Activated naive CD4-positive, alpha-beta T cell treated with anti-CD3 and anti-CD28 coated beads for 36 hours (primary cell): ENCODE measurements at regions not wholly inside any gene's neighbourhood (a gene's known extent, or its start where the extent isn't known, plus 50 kb on each side); places are given as distances from the start of the nearest gene placed in this dataset.

Experiments
- CTCF ChIA-PET: fragments of 350-600 bp; sonication (Branson Sonifier 250); formaldehyde crosslinking; loops from one replicate; lab custom pipeline; 2021; ENCODE audit warnings: antibody characterized with exemption; lab: Charles Lee
- DNase-seq: peaks from one replicate; pipeline ENCODE4 v3.0.0-alpha.2; 2020
- H3K27ac Mint-ChIP-seq: one replicate; pipeline ENCODE4 v1.8.0; 2021; ENCODE audit warnings: mild to moderate bottlenecking, mixed read lengths
- H3K27me3 Mint-ChIP-seq: one replicate; pipeline ENCODE4 v1.8.0; 2021; ENCODE audit warnings: low read depth, mixed read lengths
- H3K36me3 Mint-ChIP-seq: one replicate; pipeline ENCODE4 v1.8.0; 2021; ENCODE audit warnings: low read depth, mixed read lengths
- H3K4me1 Mint-ChIP-seq: one replicate; pipeline ENCODE4 v1.8.0; 2021; ENCODE audit warnings: low read depth, mixed read lengths
- H3K4me3 Mint-ChIP-seq: one replicate; pipeline ENCODE4 v1.8.0; 2021; ENCODE audit warnings: mild to moderate bottlenecking, moderate library complexity, mixed read lengths
- H3K9me3 Mint-ChIP-seq: one replicate; pipeline ENCODE4 v1.8.0; 2021; ENCODE audit warnings: mixed read lengths
- intact Hi-C: fragments of 100-400 bp; cut with micrococcal nuclease; formaldehyde crosslinking; loops from one replicate; pipeline ENCODE4 v1.15.1; 2023

DNA sequence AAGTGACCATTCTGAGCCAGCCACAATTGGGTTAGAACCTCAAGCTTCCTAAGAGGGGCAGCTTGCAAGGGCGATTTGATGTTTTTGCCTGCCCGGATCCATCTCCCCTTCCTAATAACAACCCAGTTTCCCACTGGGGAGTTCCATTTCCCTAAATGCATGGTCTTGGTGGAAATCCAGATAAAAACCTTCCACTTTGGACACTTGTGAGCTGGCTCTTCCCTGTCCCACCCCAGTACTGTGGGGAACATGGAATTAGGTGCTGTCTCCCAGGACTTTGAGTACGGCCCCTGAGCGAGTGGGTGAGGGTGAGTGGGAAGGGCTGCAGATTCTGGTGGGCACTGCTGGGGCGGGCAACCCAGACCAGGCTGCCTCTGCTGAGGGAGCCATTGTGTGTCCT, 122.3 kb downstream of the DDX1 start:
- Mint-ChIP-seq H3K4me3 (no peak overlapping the region), H3K27me3 (peaks cover 2% of the 10 kb centered on the region)
- CTCF ChIA-PET = no interaction called here

GRCh38 chr2:15714609-15715008, 122.9 kb downstream of the DDX1 start:
- Mint-ChIP-seq H3K36me3 (no peaks in the 10 kb centered on the region), H3K4me3 (no peak overlapping the region), H3K9me3 (no peaks in the 10 kb centered on the region), H3K27me3 (peaks cover 2% of the 10 kb centered on the region), H3K4me1 (no peaks in the 10 kb centered on the region), H3K27ac (no peak overlapping the region)
- intact Hi-C loops = no loop called here
- CTCF ChIA-PET = no interaction called here
- no peak for DNase-seq

More for the DNA sequence above, 122.3 kb downstream of the DDX1 start:
- Mint-ChIP-seq H3K9me3 (no peaks in the 10 kb centered on the region), H3K36me3 (no peaks in the 10 kb centered on the region), H3K4me1 (no peaks in the 10 kb centered on the region), H3K27ac (no peak overlapping the region)
- no peak for DNase-seq
- intact Hi-C loops = no loop called here

DNA sequence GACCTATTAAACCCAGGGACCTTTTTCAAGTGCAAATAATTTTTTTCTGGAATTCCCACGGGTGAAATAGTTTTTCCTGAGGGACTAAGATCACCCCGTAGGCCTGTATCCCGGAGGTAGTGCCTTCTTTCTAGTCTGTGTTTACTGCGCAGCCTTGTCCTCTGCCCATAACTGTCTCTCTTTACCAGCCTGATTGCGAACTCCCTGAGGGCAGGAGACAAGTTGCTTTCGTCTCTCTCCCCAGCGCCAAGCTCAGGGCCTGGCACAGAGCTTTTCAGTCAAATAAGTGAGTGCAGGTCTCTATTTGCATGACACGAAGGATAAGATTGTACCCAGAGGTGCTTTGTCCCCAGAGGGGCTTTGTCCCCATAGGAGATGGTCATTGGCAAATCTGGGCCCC, 123.9 kb downstream of the DDX1 start:
- no peak for DNase-seq
- Mint-ChIP-seq H3K4me3 (no peak overlapping the region), H3K27ac (no peak overlapping the region), H3K9me3 (no peaks in the 10 kb centered on the region), H3K27me3 (peaks cover 2% of the 10 kb centered on the region), H3K36me3 (no peaks in the 10 kb centered on the region), H3K4me1 (no peaks in the 10 kb centered on the region)
- CTCF ChIA-PET = no interaction called here
- intact Hi-C loops = no loop called here

DNA sequence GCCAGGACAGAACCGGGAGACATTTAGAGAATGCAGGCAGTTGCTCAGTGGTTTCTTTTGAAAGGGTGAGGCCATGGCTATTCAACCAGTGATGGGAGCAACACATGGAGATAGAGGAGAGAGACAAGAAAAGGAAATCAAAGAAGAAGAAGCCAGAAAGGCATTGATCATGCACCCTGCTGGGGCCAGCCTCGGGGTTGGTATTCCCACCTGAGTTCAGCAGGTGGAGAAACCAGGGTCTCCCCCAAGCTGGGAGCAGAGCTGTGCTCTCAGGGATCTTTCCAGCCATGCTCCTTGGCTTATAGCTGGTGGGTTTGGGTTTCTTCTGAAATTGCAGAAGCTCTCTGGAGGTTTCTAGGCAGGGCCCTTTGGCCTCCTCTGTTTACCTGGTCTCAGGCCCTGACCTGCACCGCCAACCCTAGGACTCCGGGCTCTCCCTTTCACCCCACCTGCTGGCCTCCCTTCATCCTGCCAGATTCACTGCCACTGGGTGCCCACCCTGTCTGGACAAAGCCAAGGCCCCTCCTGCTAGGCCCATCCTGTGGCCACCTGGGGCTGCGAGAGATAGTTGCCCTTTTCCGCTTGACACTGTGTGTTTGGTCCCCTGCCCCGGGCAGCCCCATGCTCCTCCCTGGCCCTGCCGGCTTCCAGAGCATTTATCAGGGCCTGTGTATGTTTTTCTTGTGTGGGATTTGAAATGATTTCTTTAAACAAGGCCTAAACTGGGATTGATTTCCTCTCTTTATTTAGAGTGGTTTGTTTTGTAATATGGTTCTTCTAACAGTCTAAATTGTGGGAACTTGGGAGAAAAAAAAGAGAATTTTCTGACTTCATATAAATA, 126.7 kb downstream of the DDX1 start:
- intact Hi-C loops = no loop called here
- DNase-seq = no peak
- no peaks in the 10 kb centered on the region for H3K4me1 Mint-ChIP-seq
- no peak overlapping the region for H3K27ac Mint-ChIP-seq
- no peaks in the 10 kb centered on the region for H3K9me3 Mint-ChIP-seq
- CTCF ChIA-PET = no interaction called here
- no peak overlapping the region for H3K4me3 Mint-ChIP-seq
- no peaks in the 10 kb centered on the region for H3K36me3 Mint-ChIP-seq
- no peaks in the 10 kb centered on the region for H3K27me3 Mint-ChIP-seq

DNA sequence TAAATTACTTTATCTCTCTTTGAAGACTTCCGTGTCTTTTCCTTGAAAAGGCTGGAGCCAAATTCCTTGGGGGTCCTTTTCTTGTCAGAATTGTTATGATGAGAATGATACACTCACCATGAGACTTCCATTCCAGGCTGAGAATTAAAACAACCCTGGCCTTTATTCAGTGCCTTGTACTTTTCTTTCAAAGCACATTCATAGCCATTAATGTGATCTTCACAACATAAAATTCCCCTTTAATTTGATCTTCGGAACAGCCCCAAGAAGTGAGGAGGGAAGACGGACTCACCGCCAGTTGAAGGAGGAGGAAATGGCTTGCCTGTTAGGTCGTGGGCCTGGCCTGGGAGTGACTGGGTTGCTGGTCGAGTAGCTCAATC, 127.3 kb downstream of the DDX1 start:
- H3K4me1 Mint-ChIP-seq = no peaks in the 10 kb centered on the region
- H3K36me3 Mint-ChIP-seq = no peaks in the 10 kb centered on the region
- H3K27ac Mint-ChIP-seq = no peak overlapping the region
- CTCF ChIA-PET = no interaction called here
- H3K4me3 Mint-ChIP-seq = no peak overlapping the region
- DNase-seq = no peak
- intact Hi-C loops = no loop called here
- H3K27me3 Mint-ChIP-seq = peaks cover 3% of the 10 kb centered on the region
- no peaks in the 10 kb centered on the region for H3K9me3 Mint-ChIP-seq

DNA sequence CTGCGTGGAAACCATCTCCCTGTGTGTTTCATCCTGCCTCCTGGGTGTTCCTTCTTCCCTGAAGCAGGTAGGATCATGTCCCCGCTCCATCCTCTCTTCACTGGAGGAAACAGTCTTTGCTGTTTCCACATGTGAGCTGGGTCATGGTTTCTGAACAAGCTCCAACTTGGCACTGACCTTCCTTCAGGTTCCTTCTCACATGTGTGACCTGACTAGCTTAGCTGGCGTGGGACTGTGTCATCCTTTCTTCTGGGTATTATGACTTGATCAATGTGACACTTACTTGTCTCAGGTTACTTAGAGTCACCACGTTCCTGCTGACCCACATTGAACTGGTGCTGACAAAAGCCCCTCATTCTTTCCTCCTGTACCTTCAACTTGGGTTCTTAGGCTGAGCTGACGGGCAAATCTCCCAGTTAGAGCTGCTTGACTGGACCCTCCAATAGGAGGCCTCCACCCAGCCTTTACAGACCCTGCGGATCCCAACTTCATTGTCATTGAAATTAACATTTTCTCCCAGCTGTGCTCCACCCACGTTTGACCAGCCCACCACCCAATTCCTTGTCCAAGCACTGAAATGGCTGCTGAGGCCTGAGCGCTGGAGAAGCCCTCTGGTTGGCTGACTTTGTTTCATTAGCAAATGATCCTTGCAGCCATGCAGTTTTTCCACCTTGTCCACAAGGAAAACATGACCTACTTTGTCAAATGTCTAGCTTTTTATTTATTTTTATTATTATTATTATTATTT, 128.1 kb downstream of the DDX1 start:
- CTCF ChIA-PET = no interaction called here
- intact Hi-C loops = no loop called here
- peaks cover 4% of the 10 kb centered on the region for H3K27me3 Mint-ChIP-seq
- no peaks in the 10 kb centered on the region for H3K9me3 Mint-ChIP-seq
- H3K36me3 Mint-ChIP-seq = no peaks in the 10 kb centered on the region
- no peak overlapping the region for H3K27ac Mint-ChIP-seq
- no peaks in the 10 kb centered on the region for H3K4me1 Mint-ChIP-seq
- no peak for DNase-seq
- no peak overlapping the region for H3K4me3 Mint-ChIP-seq

GRCh38 chr2:15720561-15721307, 129.1 kb downstream of the DDX1 start:
- no peak for DNase-seq
- H3K36me3 Mint-ChIP-seq = no peaks in the 10 kb centered on the region
- peaks cover 4% of the 10 kb centered on the region for H3K27me3 Mint-ChIP-seq
- H3K27ac Mint-ChIP-seq = no peak overlapping the region
- no peak overlapping the region for H3K4me3 Mint-ChIP-seq
- no peaks in the 10 kb centered on the region for H3K4me1 Mint-ChIP-seq
- CTCF ChIA-PET = no interaction called here
- H3K9me3 Mint-ChIP-seq = no peaks in the 10 kb centered on the region
- intact Hi-C loops = no loop called here

GRCh38 chr2:15721411-15722067, 129.9 kb downstream of the DDX1 start:
- Mint-ChIP-seq H3K4me3 (no peak overlapping the region), H3K4me1 (no peaks in the 10 kb centered on the region), H3K9me3 (no peaks in the 10 kb centered on the region), H3K27me3 (peaks cover 4% of the 10 kb centered on the region), H3K27ac (no peak overlapping the region), H3K36me3 (no peaks in the 10 kb centered on the region)
- DNase-seq = no peak
- intact Hi-C loops = no loop called here
- CTCF ChIA-PET = no interaction called here

- no peaks in the 10 kb centered on the region for H3K36me3 Mint-ChIP-seq
- CTCF ChIA-PET = no interaction called here
- H3K4me3 Mint-ChIP-seq = no peak overlapping the region
- DNase-seq = no peak
- H3K27me3 Mint-ChIP-seq = peaks cover 4% of the 10 kb centered on the region
- no peaks in the 10 kb centered on the region for H3K9me3 Mint-ChIP-seq
- no peak overlapping the region for H3K27ac Mint-ChIP-seq
- H3K4me1 Mint-ChIP-seq = no peaks in the 10 kb centered on the region
- intact Hi-C loops = no loop called here
These were observed 131.3 kb downstream of the DDX1 start for GRCh38 chr2:15722980-15723379.

DNA sequence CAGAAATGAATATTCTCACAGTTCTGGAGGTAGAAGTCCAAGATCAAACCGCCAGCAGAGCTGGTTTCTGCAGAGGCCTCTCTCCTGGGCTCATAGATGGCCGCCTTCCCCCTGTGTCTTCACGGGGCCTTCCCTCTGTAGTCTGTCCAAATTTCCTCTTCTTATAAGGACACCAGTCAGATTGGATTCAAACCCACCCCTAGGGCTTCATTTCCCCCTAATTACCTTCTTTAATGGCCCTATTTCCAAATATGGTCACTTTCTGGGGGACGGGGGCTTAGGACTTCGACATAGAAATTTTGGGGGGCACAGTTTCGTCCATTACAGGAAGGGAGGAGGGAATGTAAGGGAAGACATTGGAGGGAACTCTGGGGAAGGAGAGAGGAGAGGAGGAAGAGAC, 132.6 kb downstream of the DDX1 start:
- H3K4me3 Mint-ChIP-seq = no peak overlapping the region
- DNase-seq = no peak
- no peaks in the 10 kb centered on the region for H3K4me1 Mint-ChIP-seq
- peaks cover 4% of the 10 kb centered on the region for H3K27me3 Mint-ChIP-seq
- no peaks in the 10 kb centered on the region for H3K9me3 Mint-ChIP-seq
- intact Hi-C loops = no loop called here
- H3K36me3 Mint-ChIP-seq = no peaks in the 10 kb centered on the region
- H3K27ac Mint-ChIP-seq = no peak overlapping the region
- CTCF ChIA-PET = no interaction called here

DNA sequence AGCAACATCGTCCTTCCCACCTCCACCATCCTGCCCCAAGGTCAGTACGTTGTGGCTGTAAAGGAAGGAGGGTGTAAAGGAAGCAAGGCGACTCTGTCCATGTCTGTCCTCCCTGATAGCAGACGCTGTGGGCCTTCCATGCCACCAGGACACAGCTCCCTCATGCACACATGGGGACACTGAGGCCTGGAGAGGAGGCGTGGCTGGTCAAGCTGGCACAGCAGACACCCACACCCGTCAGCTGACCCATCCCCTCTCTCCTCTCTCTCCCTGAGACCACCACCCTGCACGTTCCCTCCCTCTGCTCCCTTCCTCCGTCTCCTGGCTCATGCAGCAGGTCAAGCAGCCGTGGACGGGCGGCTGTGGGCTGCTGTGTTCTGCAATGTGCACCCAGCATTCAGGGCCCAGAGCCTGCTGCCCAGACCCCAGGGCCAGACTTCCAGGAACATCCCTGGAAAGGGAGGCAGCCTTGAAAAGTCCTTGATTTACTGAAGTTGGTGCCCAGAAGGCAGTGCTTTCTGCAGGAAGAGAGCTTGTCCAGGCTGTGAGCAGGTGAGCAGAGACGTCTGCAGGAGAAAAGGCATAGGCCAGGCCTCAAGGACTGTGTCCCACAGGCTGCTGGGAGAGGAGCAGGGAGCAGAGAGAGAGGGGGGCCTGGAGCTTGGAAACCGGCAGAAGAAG, 133.6 kb downstream of the DDX1 start:
- intact Hi-C loops = no loop called here
- no peaks in the 10 kb centered on the region for H3K36me3 Mint-ChIP-seq
- no peak for DNase-seq
- H3K9me3 Mint-ChIP-seq = no peaks in the 10 kb centered on the region
- CTCF ChIA-PET = interaction anchor here (0.7 kb wide), 1 partner anchor 218 kb away, joined by 4 read pairs; no protein-coding TSS in a partner anchor
- H3K4me3 Mint-ChIP-seq = no peak overlapping the region
- H3K4me1 Mint-ChIP-seq = no peaks in the 10 kb centered on the region
- peaks cover 4% of the 10 kb centered on the region for H3K27me3 Mint-ChIP-seq
- no peak overlapping the region for H3K27ac Mint-ChIP-seq

- Mint-ChIP-seq H3K9me3 (no peaks in the 10 kb centered on the region), H3K27ac (no peak overlapping the region), H3K4me1 (no peaks in the 10 kb centered on the region), H3K4me3 (no peak overlapping the region), H3K36me3 (no peaks in the 10 kb centered on the region), H3K27me3 (peaks cover 4% of the 10 kb centered on the region)
- CTCF ChIA-PET = interaction anchor here (0.7 kb wide), 1 partner anchor 218 kb away, joined by 4 read pairs; no protein-coding TSS in a partner anchor
- DNase-seq = no peak
- intact Hi-C loops = no loop called here
These were observed 134.1 kb downstream of the DDX1 start for GRCh38 chr2:15725782-15726112.
